ENCODE measurements at regions not wholly inside any gene's neighbourhood (a gene's known extent, or its start where the extent isn't known, plus 50 kb on each side); places are given as distances from the start of the nearest gene placed in this dataset.

DNA sequence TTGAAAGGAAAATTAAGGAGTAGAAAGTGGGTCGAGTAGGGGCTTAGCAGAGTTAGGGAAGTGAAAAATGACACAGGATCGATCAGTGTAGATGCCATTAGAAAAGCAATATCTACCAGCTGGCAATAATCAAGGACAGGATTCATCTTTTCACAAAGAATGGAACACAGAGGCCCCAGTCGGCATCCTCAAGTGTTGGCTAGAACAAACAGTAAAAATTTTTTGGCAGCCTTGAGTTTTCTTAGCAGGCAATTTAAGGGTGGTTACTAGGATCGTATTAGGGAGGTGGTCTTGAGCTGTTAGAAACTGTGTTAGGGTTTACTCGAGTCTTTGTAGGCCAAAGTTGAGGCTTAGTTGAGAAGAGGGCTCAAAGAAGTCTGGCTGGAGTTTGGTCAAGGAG is 658.8 kb upstream of the SGO1 start:
- Histone ChIP-seq H3K36me3 (ENCODE audit: control insufficient read depth, insufficient read depth, low read length) (no peaks in the 10 kb centered on the region), H3K9me3 (ENCODE audit: control insufficient read depth, insufficient read depth, low read depth, low read length) (no peaks in the 10 kb centered on the region), H3K27ac (ENCODE audit: low read length) (no peak overlapping the region), H3K4me3 (ENCODE audit: low read depth in 2 of 2, low read length in 2 of 2) (no peak overlapping the region), H3K4me1 (ENCODE audit: control insufficient read depth, insufficient read depth, low read length) (no peaks in the 10 kb centered on the region), H3K27me3 (ENCODE audit: control insufficient read depth, insufficient read depth, low read length) (no peaks in the 10 kb centered on the region)
- ATAC-seq (no peak), DNase-seq (ENCODE audit: low read depth, low spot score) (no peak)
- intact Hi-C loops (cut with micrococcal nuclease; ENCODE audit: unreplicated experiment) (no loop called here), in situ Hi-C loops (cut with HindIII; ENCODE audit: low pct_unique_long_range_greater_than_20kb, low sequenced_read_pairs) (no loop called here)
- POLR2A ChIA-PET, result no interaction called here
- CTCF ChIA-PET, result no interaction called here
- TF ChIP-seq SIN3A (IDR thresholded peaks at IDR 0.05; ENCODE audit: borderline replicate concordance, insufficient read depth, low read depth, low read length), result no peak
- TF ChIP-seq POLR2AphosphoS5 (IDR thresholded peaks at IDR 0.05; ENCODE audit: low read depth, low read length), result no peak
- TF ChIP-seq, protein P1, sequence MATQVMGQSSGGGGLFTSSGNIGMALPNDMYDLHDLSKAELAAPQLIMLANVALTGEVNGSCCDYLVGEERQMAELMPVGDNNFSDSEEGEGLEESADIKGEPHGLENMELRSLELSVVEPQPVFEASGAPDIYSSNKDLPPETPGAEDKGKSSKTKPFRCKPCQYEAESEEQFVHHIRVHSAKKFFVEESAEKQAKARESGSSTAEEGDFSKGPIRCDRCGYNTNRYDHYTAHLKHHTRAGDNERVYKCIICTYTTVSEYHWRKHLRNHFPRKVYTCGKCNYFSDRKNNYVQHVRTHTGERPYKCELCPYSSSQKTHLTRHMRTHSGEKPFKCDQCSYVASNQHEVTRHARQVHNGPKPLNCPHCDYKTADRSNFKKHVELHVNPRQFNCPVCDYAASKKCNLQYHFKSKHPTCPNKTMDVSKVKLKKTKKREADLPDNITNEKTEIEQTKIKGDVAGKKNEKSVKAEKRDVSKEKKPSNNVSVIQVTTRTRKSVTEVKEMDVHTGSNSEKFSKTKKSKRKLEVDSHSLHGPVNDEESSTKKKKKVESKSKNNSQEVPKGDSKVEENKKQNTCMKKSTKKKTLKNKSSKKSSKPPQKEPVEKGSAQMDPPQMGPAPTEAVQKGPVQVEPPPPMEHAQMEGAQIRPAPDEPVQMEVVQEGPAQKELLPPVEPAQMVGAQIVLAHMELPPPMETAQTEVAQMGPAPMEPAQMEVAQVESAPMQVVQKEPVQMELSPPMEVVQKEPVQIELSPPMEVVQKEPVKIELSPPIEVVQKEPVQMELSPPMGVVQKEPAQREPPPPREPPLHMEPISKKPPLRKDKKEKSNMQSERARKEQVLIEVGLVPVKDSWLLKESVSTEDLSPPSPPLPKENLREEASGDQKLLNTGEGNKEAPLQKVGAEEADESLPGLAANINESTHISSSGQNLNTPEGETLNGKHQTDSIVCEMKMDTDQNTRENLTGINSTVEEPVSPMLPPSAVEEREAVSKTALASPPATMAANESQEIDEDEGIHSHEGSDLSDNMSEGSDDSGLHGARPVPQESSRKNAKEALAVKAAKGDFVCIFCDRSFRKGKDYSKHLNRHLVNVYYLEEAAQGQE (IDR thresholded peaks at IDR 0.05; ENCODE audit: insufficient read depth in 1 of 2, low read depth in 2 of 2, low read length in 1 of 2), result no peak
- TF ChIP-seq, protein P2, sequence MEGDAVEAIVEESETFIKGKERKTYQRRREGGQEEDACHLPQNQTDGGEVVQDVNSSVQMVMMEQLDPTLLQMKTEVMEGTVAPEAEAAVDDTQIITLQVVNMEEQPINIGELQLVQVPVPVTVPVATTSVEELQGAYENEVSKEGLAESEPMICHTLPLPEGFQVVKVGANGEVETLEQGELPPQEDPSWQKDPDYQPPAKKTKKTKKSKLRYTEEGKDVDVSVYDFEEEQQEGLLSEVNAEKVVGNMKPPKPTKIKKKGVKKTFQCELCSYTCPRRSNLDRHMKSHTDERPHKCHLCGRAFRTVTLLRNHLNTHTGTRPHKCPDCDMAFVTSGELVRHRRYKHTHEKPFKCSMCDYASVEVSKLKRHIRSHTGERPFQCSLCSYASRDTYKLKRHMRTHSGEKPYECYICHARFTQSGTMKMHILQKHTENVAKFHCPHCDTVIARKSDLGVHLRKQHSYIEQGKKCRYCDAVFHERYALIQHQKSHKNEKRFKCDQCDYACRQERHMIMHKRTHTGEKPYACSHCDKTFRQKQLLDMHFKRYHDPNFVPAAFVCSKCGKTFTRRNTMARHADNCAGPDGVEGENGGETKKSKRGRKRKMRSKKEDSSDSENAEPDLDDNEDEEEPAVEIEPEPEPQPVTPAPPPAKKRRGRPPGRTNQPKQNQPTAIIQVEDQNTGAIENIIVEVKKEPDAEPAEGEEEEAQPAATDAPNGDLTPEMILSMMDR (IDR thresholded peaks at IDR 0.05), result no peak
- no peak for TF ChIP-seq TCF7L2 (IDR thresholded peaks at IDR 0.05; ENCODE audit: low read depth, low read length)
- no TSS peak for BruUV-seq (replicated peaks)

DNA sequence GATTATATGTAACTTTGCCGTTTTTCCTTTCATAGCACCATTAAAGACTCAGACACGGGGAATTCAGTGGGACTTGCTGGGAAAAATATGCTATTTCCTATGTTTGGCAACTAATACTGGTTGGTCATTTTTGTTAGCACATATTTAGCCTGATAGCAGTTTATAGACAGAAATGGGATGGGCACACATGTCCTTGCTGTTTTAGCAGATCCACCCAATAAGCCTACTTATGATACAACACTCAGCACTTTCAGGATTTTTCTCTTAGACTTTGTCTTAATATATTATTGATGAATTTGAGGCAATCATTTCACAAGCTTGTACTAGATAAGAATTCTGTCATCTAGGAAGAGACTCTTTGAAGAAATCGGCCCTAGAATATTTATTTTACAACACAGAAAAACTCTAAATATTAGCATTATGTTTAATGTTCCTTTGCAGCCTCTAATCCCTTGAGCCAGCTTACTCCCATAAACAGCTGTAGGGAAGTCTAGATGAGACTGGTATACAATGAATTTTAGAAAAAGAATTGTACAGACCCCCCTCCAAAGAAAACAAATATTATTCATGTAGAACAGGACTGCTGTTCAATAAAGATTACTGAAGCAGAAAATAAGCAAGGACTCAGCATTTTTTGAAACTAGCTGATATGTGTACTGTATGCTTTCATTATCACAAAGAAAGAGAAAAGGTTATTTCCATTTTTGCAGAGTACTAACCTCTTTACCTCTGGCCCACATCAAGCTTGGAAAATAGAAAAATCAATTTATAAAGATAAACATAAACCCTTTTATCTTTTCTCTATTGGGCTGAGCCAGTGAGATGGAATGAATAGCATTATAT is 656.8 kb upstream of the SGO1 start:
- in situ Hi-C loops (cut with HindIII; ENCODE audit: low pct_unique_long_range_greater_than_20kb, low sequenced_read_pairs), result no loop called here
- no peak overlapping the region for H3K27ac ChIP-seq (ENCODE audit: low read length)
- ChIA-PET CTCF (interaction anchor here (0.9 kb wide), 1 partner anchor 471 kb away, joined by 4 read pairs; no protein-coding TSS in a partner anchor), POLR2A (no interaction called here)
- no peak for ATAC-seq
- H3K36me3 ChIP-seq (ENCODE audit: control insufficient read depth, insufficient read depth, low read length), result no peaks in the 10 kb centered on the region
- H3K4me3 ChIP-seq (ENCODE audit: low read depth in 2 of 2, low read length in 2 of 2), result no peak overlapping the region
- TF ChIP-seq, protein P1 (IDR thresholded peaks at IDR 0.05; ENCODE audit: insufficient read depth in 1 of 2, low read depth in 2 of 2, low read length in 1 of 2), result no peak
- H3K27me3 ChIP-seq (ENCODE audit: control insufficient read depth, insufficient read depth, low read length), result no peaks in the 10 kb centered on the region
- no TSS peak for BruUV-seq (replicated peaks)
- no peaks in the 10 kb centered on the region for H3K4me1 ChIP-seq (ENCODE audit: control insufficient read depth, insufficient read depth, low read length)
- DNase-seq (ENCODE audit: low read depth, low spot score), result no peak
- intact Hi-C loops (cut with micrococcal nuclease; ENCODE audit: unreplicated experiment), result no loop called here
- no peaks in the 10 kb centered on the region for H3K9me3 ChIP-seq (ENCODE audit: control insufficient read depth, insufficient read depth, low read depth, low read length)

All from Panc1 (cell line).